ENCODE measurements at regions not wholly inside any gene's neighbourhood (a gene's known extent, or its start where the extent isn't known, plus 50 kb on each side); places are given as distances from the start of the nearest gene placed in this dataset.

DNA sequence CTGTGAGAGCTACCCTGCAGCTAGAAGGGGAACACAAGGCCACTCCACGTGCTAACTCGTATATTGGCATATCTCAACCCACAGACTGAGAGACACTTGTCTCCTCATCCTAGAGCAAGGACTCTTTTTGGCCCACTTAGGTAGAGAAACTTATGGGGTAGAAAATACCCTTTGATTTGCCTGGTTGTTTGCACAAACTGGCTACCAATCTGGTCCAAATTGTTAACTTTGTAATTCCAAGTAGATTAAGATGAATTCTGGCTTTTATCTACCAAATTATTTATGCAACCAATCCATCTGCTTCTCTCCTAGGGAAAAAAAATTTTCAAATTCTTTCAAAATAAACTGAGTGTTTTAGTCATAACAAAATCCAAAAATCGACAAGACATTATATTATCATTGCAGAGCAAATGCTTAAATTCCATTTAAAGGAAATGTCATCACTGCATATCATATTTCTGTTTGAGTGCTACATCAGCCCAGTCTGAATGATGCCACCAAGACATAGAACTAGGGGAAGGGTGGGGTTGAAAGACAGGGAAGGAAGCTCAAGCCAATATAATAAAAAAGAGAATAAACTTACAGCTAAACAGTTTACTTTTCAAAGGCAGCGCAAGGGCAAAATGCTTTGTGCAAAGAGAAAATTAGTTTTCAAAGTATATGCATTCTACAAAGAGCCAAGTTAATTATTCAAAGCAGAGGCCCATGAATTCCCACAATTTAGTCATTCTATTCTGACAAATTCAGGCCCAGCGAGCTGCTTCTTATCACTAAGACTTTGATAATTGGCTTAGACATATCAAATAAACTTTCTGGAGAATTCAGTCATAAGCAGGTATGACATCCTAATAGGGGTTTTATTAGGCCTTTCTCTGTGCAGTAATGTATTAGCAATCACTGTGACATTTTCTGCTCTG, 198.0 kb downstream of the CAAP1 start:
- H3K9me3 ChIP-seq: no peaks in the 10 kb centered on the region
- no peak overlapping the region for H3K4me3 ChIP-seq
- no peaks in the 10 kb centered on the region for H3K36me3 ChIP-seq
- no peak for DNase-seq
- TF ChIP-seq, protein P1, sequence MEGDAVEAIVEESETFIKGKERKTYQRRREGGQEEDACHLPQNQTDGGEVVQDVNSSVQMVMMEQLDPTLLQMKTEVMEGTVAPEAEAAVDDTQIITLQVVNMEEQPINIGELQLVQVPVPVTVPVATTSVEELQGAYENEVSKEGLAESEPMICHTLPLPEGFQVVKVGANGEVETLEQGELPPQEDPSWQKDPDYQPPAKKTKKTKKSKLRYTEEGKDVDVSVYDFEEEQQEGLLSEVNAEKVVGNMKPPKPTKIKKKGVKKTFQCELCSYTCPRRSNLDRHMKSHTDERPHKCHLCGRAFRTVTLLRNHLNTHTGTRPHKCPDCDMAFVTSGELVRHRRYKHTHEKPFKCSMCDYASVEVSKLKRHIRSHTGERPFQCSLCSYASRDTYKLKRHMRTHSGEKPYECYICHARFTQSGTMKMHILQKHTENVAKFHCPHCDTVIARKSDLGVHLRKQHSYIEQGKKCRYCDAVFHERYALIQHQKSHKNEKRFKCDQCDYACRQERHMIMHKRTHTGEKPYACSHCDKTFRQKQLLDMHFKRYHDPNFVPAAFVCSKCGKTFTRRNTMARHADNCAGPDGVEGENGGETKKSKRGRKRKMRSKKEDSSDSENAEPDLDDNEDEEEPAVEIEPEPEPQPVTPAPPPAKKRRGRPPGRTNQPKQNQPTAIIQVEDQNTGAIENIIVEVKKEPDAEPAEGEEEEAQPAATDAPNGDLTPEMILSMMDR (IDR thresholded peaks at IDR 0.05): no peak
- H3K4me1 ChIP-seq: no peaks in the 10 kb centered on the region
- no peaks in the 10 kb centered on the region for H3K27me3 ChIP-seq
- intact Hi-C loops (cut with DNase I): no loop called here
- no peak overlapping the region for H3K9ac ChIP-seq (ENCODE audit: low read depth in 2 of 2, low read length in 2 of 2)
- no peak overlapping the region for H3K27ac ChIP-seq

DNA sequence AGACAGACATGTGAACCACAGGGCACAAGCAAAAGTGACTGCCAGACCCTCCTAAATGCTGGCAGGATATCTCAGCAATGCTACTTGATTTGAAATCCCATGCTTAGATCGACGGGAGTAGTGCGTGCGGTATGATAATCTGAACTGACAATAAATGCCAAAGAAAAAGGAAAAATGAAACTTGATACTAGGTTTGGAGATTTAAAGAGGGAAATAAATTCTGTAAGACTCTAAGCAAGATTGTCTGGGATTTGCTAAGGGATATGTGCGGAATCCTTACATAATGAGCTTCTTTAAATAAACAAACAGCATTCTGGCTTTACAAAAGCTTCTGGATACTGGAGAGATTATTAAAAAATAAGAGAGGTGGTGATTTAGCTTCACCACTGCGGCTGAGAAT, 203.6 kb downstream of the CAAP1 start:
- Histone ChIP-seq H3K27ac (no peak overlapping the region), H3K4me3 (no peak overlapping the region), H3K36me3 (no peaks in the 10 kb centered on the region), H3K9me3 (no peaks in the 10 kb centered on the region), H3K4me1 (no peaks in the 10 kb centered on the region), H3K27me3 (no peaks in the 10 kb centered on the region), H3K9ac (ENCODE audit: low read depth in 2 of 2, low read length in 2 of 2) (no peak overlapping the region)
- DNase-seq: no peak
- intact Hi-C loops (cut with DNase I): no loop called here
- TF ChIP-seq, protein P1 (IDR thresholded peaks at IDR 0.05): no peak

DNA sequence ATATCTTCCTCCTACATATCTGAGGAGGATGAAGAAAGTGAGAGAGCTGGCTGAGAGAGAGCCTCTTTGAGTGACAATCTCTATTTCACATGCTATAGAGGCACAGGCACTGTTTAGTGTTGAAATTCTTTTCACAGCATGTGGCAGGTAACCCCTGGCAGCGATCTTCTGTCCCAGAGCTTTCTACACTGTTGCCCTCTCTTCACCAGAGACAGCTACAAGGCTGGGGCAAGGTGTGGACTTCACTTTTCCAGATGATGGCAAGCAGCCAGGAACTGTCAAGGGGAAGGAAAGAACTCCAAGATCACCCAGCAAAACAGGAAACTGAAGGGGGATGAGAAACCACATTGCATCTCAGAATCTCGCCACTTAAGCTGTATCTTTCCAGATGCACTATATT, 205.2 kb downstream of the CAAP1 start:
- TF ChIP-seq, protein P1 (IDR thresholded peaks at IDR 0.05): no peak
- H3K9me3 ChIP-seq: no peaks in the 10 kb centered on the region
- intact Hi-C loops (cut with DNase I): no loop called here
- H3K4me1 ChIP-seq: no peaks in the 10 kb centered on the region
- no peak overlapping the region for H3K27ac ChIP-seq
- no peak overlapping the region for H3K4me3 ChIP-seq
- no peaks in the 10 kb centered on the region for H3K36me3 ChIP-seq
- no peaks in the 10 kb centered on the region for H3K27me3 ChIP-seq
- no peak for DNase-seq
- H3K9ac ChIP-seq (ENCODE audit: low read depth in 2 of 2, low read length in 2 of 2): no peak overlapping the region

DNA sequence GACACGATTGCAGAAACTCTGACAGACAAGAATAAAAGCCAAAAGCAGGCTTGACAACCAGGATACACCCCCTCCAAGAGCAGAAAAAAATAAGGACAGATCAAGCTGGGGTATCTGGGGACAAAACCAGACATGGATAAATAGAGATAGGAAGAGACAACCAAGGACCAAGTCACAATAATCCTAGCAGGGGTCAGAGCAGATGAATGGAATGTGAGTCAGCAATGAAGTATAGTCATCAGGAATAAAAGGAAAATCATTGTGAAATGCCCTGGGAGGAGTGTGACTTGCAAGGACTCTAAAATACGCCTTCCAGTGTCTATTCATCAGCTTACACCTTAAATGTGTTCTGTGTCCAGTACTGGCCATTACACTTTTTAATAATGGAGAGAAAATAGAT, 206.8 kb downstream of the CAAP1 start:
- Histone ChIP-seq H3K4me3 (no peak overlapping the region), H3K4me1 (no peaks in the 10 kb centered on the region), H3K27me3 (no peaks in the 10 kb centered on the region), H3K36me3 (no peaks in the 10 kb centered on the region), H3K9me3 (no peaks in the 10 kb centered on the region), H3K27ac (no peak overlapping the region), H3K9ac (ENCODE audit: low read depth in 2 of 2, low read length in 2 of 2) (no peak overlapping the region)
- DNase-seq: no peak
- TF ChIP-seq, protein P1 (IDR thresholded peaks at IDR 0.05): no peak
- intact Hi-C loops (cut with DNase I): no loop called here

DNA sequence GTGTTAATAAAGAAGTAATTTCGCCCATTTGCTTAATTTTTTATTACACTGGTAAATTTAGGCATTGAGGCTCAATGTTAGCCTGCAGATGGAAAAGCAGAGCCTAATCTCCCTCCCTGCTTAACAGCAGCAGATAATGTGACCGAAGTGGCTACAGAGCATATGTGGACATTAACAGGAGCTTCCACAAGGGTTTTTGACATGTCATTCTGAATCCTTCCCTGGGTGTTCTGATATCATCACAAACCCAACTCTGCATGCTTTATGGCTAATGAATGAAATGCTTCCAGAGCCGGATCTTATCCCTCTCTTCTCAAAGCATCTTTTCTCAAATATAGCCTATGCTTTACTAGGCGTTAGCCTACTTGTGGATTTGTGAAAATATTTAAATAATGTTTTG, 208.6 kb downstream of the CAAP1 start:
- Histone ChIP-seq H3K27me3 (no peaks in the 10 kb centered on the region), H3K4me3 (no peak overlapping the region), H3K9ac (ENCODE audit: low read depth in 2 of 2, low read length in 2 of 2) (no peak overlapping the region), H3K9me3 (no peaks in the 10 kb centered on the region), H3K4me1 (no peaks in the 10 kb centered on the region), H3K27ac (no peak overlapping the region), H3K36me3 (no peaks in the 10 kb centered on the region)
- TF ChIP-seq, protein P1 (IDR thresholded peaks at IDR 0.05): no peak
- no peak for DNase-seq
- intact Hi-C loops (cut with DNase I): no loop called here
